DND-41 (cell line): ENCODE measurements at regions not wholly inside any gene's neighbourhood (a gene's known extent, or its start where the extent isn't known, plus 50 kb on each side); places are given as distances from the start of the nearest gene placed in this dataset.

Source experiments
- ATAC-seq: fragments of 200-7000 bp; cut with Tn5 transposase; 3 replicates; pipeline ENCODE4 v1.9.1; 2021; ENCODE audit warnings: low read depth; ENCODE audit not compliant: insufficient read depth
- DNase-seq: peaks from one replicate; pipeline ENCODE4 v3.0.0-alpha.2; 2020
- H2AFZ ChIP-seq: 2 replicates; pipeline ENCODE4 v1.6.0; 2012; ENCODE audit warnings: low read depth, low read length
- H3K27ac ChIP-seq: 2 replicates; pipeline ENCODE4 v1.5.1; 2012; ENCODE audit warnings: low read length, inconsistent platforms
- H3K27me3 ChIP-seq: fragments of 200-600 bp; sonication (generic); 2 replicates; pipeline ENCODE4 v1.6.0; 2012; ENCODE audit warnings: low read length, mild to moderate bottlenecking, inconsistent platforms; ENCODE audit not compliant: insufficient read depth, poor library complexity
- H3K36me3 ChIP-seq: 2 replicates; pipeline ENCODE4 v1.5.1; 2012; ENCODE audit warnings: low read length, inconsistent platforms; ENCODE audit not compliant: insufficient read depth
- H3K4me1 ChIP-seq: 2 replicates; pipeline ENCODE4 v1.5.1; 2012; ENCODE audit warnings: mild to moderate bottlenecking, low read length; ENCODE audit not compliant: insufficient read depth
- H3K4me2 ChIP-seq: 2 replicates; pipeline ENCODE4 v1.6.0; 2012; ENCODE audit warnings: mild to moderate bottlenecking, moderate library complexity, low read length, inconsistent platforms; ENCODE audit not compliant: insufficient read depth
- H3K4me3 ChIP-seq, 2 experiments: fragments of 200-600 bp in 1 of 2; shearing (Covaris generic) in 1 of 2; 2 replicates each; pipeline ENCODE4 v1.5.1; 2012 to 2016; ENCODE audit warnings: inconsistent platforms in 2 of 2, low read length in 2 of 2, mild to moderate bottlenecking in 2 of 2, low read depth in 1 of 2, moderate library complexity in 1 of 2
- H3K79me2 ChIP-seq: 2 replicates; pipeline ENCODE4 v1.6.0; 2012; ENCODE audit warnings: low read length, inconsistent platforms; ENCODE audit not compliant: insufficient read depth
- H3K9ac ChIP-seq: 2 replicates; pipeline ENCODE4 v1.6.0; 2012; ENCODE audit warnings: low read depth, mild to moderate bottlenecking, inconsistent platforms, low read length, moderate library complexity
- H3K9me3 ChIP-seq: 2 replicates; pipeline ENCODE4 v1.5.1; 2012; ENCODE audit warnings: low read length, moderate library complexity, mild to moderate bottlenecking, inconsistent platforms; ENCODE audit not compliant: insufficient read depth, severe bottlenecking
- H4K20me1 ChIP-seq: 2 replicates; pipeline ENCODE4 v1.6.0; 2012; ENCODE audit warnings: low read length; ENCODE audit not compliant: insufficient read depth
- CTCF ChIP-seq: IDR thresholded peaks from 2 replicates; pipeline ENCODE4 v1.5.1; 2012; ENCODE audit warnings: borderline replicate concordance, low read length, moderate library complexity, mild to moderate bottlenecking; ENCODE audit not compliant: poor library complexity, severe bottlenecking; ENCODE audit errors: extremely low read depth
- EZH2 ChIP-seq: IDR thresholded peaks from 3 replicates; pipeline ENCODE4 v1.6.1; 2012; ENCODE audit warnings: borderline replicate concordance, low read depth, mild to moderate bottlenecking, moderate library complexity, low read length, inconsistent platforms; ENCODE audit not compliant: severe bottlenecking

- H3K4me2 ChIP-seq = no peak overlapping the region
- no peaks in the 10 kb centered on the region for H3K4me1 ChIP-seq
- peaks cover 4% of the 10 kb centered on the region for H3K9me3 ChIP-seq
- TF ChIP-seq CTCF (no peak), EZH2 (no peak)
- no peaks in the 10 kb centered on the region for H3K36me3 ChIP-seq
- ATAC-seq (no peak), DNase-seq (no peak)
- H3K4me3 ChIP-seq = no peak overlapping the region
- no peak overlapping the region for H3K9ac ChIP-seq
- no peaks in the 10 kb centered on the region for H3K27me3 ChIP-seq
- H2AFZ ChIP-seq = no peak overlapping the region
- no peaks in the 10 kb centered on the region for H3K79me2 ChIP-seq
- no peak overlapping the region for H3K27ac ChIP-seq
- H4K20me1 ChIP-seq = no peaks in the 10 kb centered on the region
Observed at GRCh38 chr18:27577752-27578151, 392.6 kb upstream of the CHST9 start.

GRCh38 chr18:27577265-27577664 is 392.2 kb upstream of the CHST9 start:
- no peaks in the 10 kb centered on the region for H3K79me2 ChIP-seq
- no peaks in the 10 kb centered on the region for H3K36me3 ChIP-seq
- DNase-seq (no peak), ATAC-seq (no peak)
- no peak overlapping the region for H3K4me2 ChIP-seq
- H3K9me3 ChIP-seq = peaks cover 4% of the 10 kb centered on the region
- H3K27ac ChIP-seq = no peak overlapping the region
- no peak overlapping the region for H3K4me3 ChIP-seq
- no peaks in the 10 kb centered on the region for H4K20me1 ChIP-seq
- H2AFZ ChIP-seq = no peak overlapping the region
- H3K4me1 ChIP-seq = no peaks in the 10 kb centered on the region
- H3K9ac ChIP-seq = no peak overlapping the region
- TF ChIP-seq CTCF (no peak), EZH2 (no peak)
- H3K27me3 ChIP-seq = no peaks in the 10 kb centered on the region

GRCh38 chr18:27567434-27567833 is 382.3 kb upstream of the CHST9 start:
- Histone ChIP-seq H4K20me1 (no peaks in the 10 kb centered on the region), H3K4me2 (no peak overlapping the region), H3K4me3 (no peak overlapping the region), H3K36me3 (no peaks in the 10 kb centered on the region), H3K9ac (no peak overlapping the region), H3K9me3 (no peaks in the 10 kb centered on the region), H3K4me1 (no peaks in the 10 kb centered on the region), H3K79me2 (no peaks in the 10 kb centered on the region), H3K27ac (no peak overlapping the region), H2AFZ (no peak overlapping the region), H3K27me3 (no peaks in the 10 kb centered on the region)
- TF ChIP-seq CTCF (no peak), EZH2 (no peak)
- ATAC-seq (no peak), DNase-seq (no peak)

DNA sequence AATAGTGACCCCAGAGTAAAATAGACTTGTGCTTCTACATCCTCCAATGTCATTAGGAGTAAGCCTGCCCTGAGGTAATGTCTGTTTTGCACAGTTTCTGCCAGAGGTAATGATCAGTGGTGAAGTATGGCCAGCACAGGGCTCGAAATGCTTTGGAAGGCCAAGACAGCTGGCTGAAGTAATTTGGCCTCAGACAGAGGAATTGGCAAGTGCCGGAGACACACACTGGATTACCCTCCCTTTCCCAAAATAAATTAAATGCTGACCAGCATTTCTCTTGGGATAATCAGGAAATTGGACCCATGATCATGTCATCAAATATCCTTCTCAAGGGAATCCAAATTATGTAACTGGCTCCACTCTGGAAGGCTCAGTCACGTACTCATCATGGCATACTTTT is 379.0 kb upstream of the CHST9 start:
- peaks cover 15% of the 10 kb centered on the region for H3K4me1 ChIP-seq
- H3K4me3 ChIP-seq = no peak overlapping the region
- no peaks in the 10 kb centered on the region for H3K9me3 ChIP-seq
- no peak overlapping the region for H3K9ac ChIP-seq
- no peaks in the 10 kb centered on the region for H3K27me3 ChIP-seq
- no peak for TF ChIP-seq CTCF
- TF ChIP-seq EZH2 = no peak
- ATAC-seq = no peak
- H3K79me2 ChIP-seq = no peaks in the 10 kb centered on the region
- H3K36me3 ChIP-seq = no peaks in the 10 kb centered on the region
- H2AFZ ChIP-seq = no peak overlapping the region
- no peak for DNase-seq
- no peaks in the 10 kb centered on the region for H4K20me1 ChIP-seq
- no peak overlapping the region for H3K27ac ChIP-seq
- no peak overlapping the region for H3K4me2 ChIP-seq
